Panc1 (cell line): ENCODE measurements at regions not wholly inside any gene's neighbourhood (a gene's known extent, or its start where the extent isn't known, plus 50 kb on each side); places are given as distances from the start of the nearest gene placed in this dataset.

Source experiments
- ATAC-seq: fragments of 200-7000 bp; cut with Tn5 transposase; 2 replicates; pipeline ENCODE4 v1.9.1; 2020; ENCODE audit warnings: mild to moderate bottlenecking, moderate library complexity
- BruUV-seq: library from RNA; stranded (reverse); fragments of 400-500 nt; replicated peaks from 2 replicates; lab custom pipeline; 2021; lab: Mats Ljungman, UMichigan
- CTCF ChIA-PET: fragments of 300-600 bp; sonication (Branson Sonifier 250); formaldehyde crosslinking; loops from one replicate; lab custom pipeline; 2022; ENCODE audit warnings: antibody characterized with exemption; lab: Charles Lee
- POLR2A ChIA-PET: fragments of 300-600 bp; sonication (Branson Sonifier 250); formaldehyde crosslinking; loops from one replicate; lab custom pipeline; 2022; ENCODE audit warnings: antibody characterized with exemption; lab: Charles Lee
- DNase-seq: peaks from one replicate; pipeline ENCODE4 v3.0.0-alpha.2; 2010; ENCODE audit warnings: low read depth, low spot score
- H3K27ac ChIP-seq: 2 replicates; pipeline ENCODE4 v1.5.1; 2011; ENCODE audit warnings: mild to moderate bottlenecking, low read length, inconsistent platforms
- H3K27me3 ChIP-seq: fragments of 200-500 bp; sonication (Bioruptor generic); 2 replicates; pipeline ENCODE4 v1.6.0; 2014; ENCODE audit warnings: low read length, inconsistent platforms; ENCODE audit not compliant: control insufficient read depth, insufficient read depth
- H3K36me3 ChIP-seq: fragments of 200-500 bp; sonication (Bioruptor generic); 2 replicates; pipeline ENCODE4 v1.5.1; 2014; ENCODE audit warnings: inconsistent platforms, mild to moderate bottlenecking, low read length, moderate library complexity; ENCODE audit not compliant: control insufficient read depth, insufficient read depth
- H3K4me1 ChIP-seq: 2 replicates; pipeline ENCODE4 v1.5.1; 2011; ENCODE audit warnings: inconsistent platforms, mild to moderate bottlenecking, low read length, moderate library complexity; ENCODE audit not compliant: control insufficient read depth, insufficient read depth
- H3K4me3 ChIP-seq, 2 experiments: 2 replicates each; pipeline ENCODE4 v1.5.1; 2011 to 2012; ENCODE audit warnings: low read depth in 2 of 2, low read length in 2 of 2, mild to moderate bottlenecking in 2 of 2, inconsistent platforms in 1 of 2, moderate library complexity in 1 of 2
- H3K9me3 ChIP-seq: fragments of 200-500 bp; sonication (Bioruptor generic); 2 replicates; pipeline ENCODE4 v1.5.1; 2014; ENCODE audit warnings: low read depth, mild to moderate bottlenecking, inconsistent platforms, low read length, moderate library complexity; ENCODE audit not compliant: control insufficient read depth, insufficient read depth
- POLR2AphosphoS5 ChIP-seq: IDR thresholded peaks from 2 replicates; pipeline ENCODE4 v1.6.1; 2012; ENCODE audit warnings: mild to moderate bottlenecking, low read depth, low read length, moderate library complexity
- REST ChIP-seq, 2 experiments: IDR thresholded peaks; 2 replicates each; pipeline ENCODE4 v1.6.1; 2011 to 2012; ENCODE audit warnings: low read depth in 2 of 2, control low read depth in 1 of 2, low read length in 1 of 2, mild to moderate bottlenecking in 1 of 2, moderate library complexity in 1 of 2; ENCODE audit not compliant: insufficient read depth in 1 of 2
- SIN3A ChIP-seq: IDR thresholded peaks from 2 replicates; pipeline ENCODE4 v1.6.1; 2012; ENCODE audit warnings: low read depth, mild to moderate bottlenecking, low read length, moderate library complexity, borderline replicate concordance; ENCODE audit not compliant: insufficient read depth
- TCF7L2 ChIP-seq: IDR thresholded peaks from 2 replicates; pipeline ENCODE4 v1.6.1; 2011; ENCODE audit warnings: mild to moderate bottlenecking, low read depth, low read length, inconsistent platforms
- in situ Hi-C: cut with HindIII; loops from 2 replicates; pipeline ENCODE4 v1.10.0; 2016; ENCODE audit warnings: low sequenced_read_pairs, low pct_unique_long_range_greater_than_20kb
- intact Hi-C: fragments of 100-400 bp; cut with micrococcal nuclease; formaldehyde crosslinking; loops from one replicate; pipeline ENCODE4 v1.10.0; 2022; ENCODE audit not compliant: unreplicated experiment
- TF ChIP-seq, protein P1 (sequence below): fragments of 450-650 bp; IDR thresholded peaks from 2 replicates; pipeline ENCODE4 v1.5.1; 2017; ENCODE audit warnings: mild to moderate bottlenecking

- TF ChIP-seq POLR2AphosphoS5: no peak
- TF ChIP-seq, protein P1, sequence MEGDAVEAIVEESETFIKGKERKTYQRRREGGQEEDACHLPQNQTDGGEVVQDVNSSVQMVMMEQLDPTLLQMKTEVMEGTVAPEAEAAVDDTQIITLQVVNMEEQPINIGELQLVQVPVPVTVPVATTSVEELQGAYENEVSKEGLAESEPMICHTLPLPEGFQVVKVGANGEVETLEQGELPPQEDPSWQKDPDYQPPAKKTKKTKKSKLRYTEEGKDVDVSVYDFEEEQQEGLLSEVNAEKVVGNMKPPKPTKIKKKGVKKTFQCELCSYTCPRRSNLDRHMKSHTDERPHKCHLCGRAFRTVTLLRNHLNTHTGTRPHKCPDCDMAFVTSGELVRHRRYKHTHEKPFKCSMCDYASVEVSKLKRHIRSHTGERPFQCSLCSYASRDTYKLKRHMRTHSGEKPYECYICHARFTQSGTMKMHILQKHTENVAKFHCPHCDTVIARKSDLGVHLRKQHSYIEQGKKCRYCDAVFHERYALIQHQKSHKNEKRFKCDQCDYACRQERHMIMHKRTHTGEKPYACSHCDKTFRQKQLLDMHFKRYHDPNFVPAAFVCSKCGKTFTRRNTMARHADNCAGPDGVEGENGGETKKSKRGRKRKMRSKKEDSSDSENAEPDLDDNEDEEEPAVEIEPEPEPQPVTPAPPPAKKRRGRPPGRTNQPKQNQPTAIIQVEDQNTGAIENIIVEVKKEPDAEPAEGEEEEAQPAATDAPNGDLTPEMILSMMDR: no peak
- no TSS peak for BruUV-seq
- H3K9me3 ChIP-seq: no peaks in the 10 kb centered on the region
- H3K27me3 ChIP-seq: no peaks in the 10 kb centered on the region
- no peak overlapping the region for H3K27ac ChIP-seq
- ChIA-PET CTCF (no interaction called here), POLR2A (no interaction called here)
- H3K4me1 ChIP-seq: no peaks in the 10 kb centered on the region
- intact Hi-C loops (no loop called here), in situ Hi-C loops (no loop called here)
- no peak for DNase-seq
- H3K36me3 ChIP-seq: no peaks in the 10 kb centered on the region
- no peak for ATAC-seq
- no peak overlapping the region for H3K4me3 ChIP-seq
Measured at GRCh38 chr2:184507254-184507653, 91.1 kb upstream of the ZNF804A start.

GRCh38 chr2:184517402-184517801 is 80.9 kb upstream of the ZNF804A start:
- BruUV-seq: no TSS peak
- CTCF ChIA-PET: no interaction called here
- TF ChIP-seq, protein P1: no peak
- TF ChIP-seq REST (IDR thresholded peaks at IDR 0.05; ENCODE audit: insufficient read depth in 1 of 2, low read depth in 2 of 2, low read length in 1 of 2) (no peak), TCF7L2 (no peak), POLR2AphosphoS5 (no peak), SIN3A (no peak)

GRCh38 chr2:184520441-184520840 is 77.9 kb upstream of the ZNF804A start:
- ChIA-PET CTCF (no interaction called here), POLR2A (no interaction called here)
- Histone ChIP-seq H3K27ac (no peak overlapping the region), H3K4me3 (no peak overlapping the region), H3K4me1 (no peaks in the 10 kb centered on the region), H3K27me3 (no peaks in the 10 kb centered on the region), H3K9me3 (no peaks in the 10 kb centered on the region), H3K36me3 (no peaks in the 10 kb centered on the region)
- intact Hi-C loops (no loop called here), in situ Hi-C loops (no loop called here)
- BruUV-seq: no TSS peak
- no peak for TF ChIP-seq REST (IDR thresholded peaks at IDR 0.05; ENCODE audit: insufficient read depth in 1 of 2, low read depth in 2 of 2, low read length in 1 of 2)
- TF ChIP-seq SIN3A: no peak
- no peak for TF ChIP-seq TCF7L2
- TF ChIP-seq, protein P1: no peak
- no peak for TF ChIP-seq POLR2AphosphoS5
- DNase-seq (no peak), ATAC-seq (no peak)

More at GRCh38 chr2:184517402-184517801, 80.9 kb upstream of the ZNF804A start:
- Histone ChIP-seq H3K27ac (no peak overlapping the region), H3K27me3 (no peaks in the 10 kb centered on the region), H3K36me3 (no peaks in the 10 kb centered on the region), H3K4me1 (no peaks in the 10 kb centered on the region), H3K9me3 (no peaks in the 10 kb centered on the region), H3K4me3 (no peak overlapping the region)
- in situ Hi-C loops: no loop called here
- ATAC-seq (no peak), DNase-seq (no peak)
- POLR2A ChIA-PET: no interaction called here
- intact Hi-C loops: no loop called here
